ENCODE measurements at regions not wholly inside any gene's neighbourhood (a gene's known extent, or its start where the extent isn't known, plus 50 kb on each side); places are given as distances from the start of the nearest gene placed in this dataset.
"Not testable (repeated sequence)": the region's sequence is repeated elsewhere in the genome, so short reads cannot be mapped to it uniquely, and the experiment has no call there.

- DNase-seq = no peak
Observed at GRCh38 chr10:57142925-57143576, 782.0 kb upstream of the ZWINT start.

- no peak for DNase-seq
Observed at GRCh38 chr10:57141708-57142107, 780.6 kb upstream of the ZWINT start.

- DNase-seq = no peak
Observed at GRCh38 chr10:57119684-57120083, 758.6 kb upstream of the ZWINT start.

- DNase-seq = no peak
Observed at GRCh38 chr10:57113545-57113944, 752.5 kb upstream of the ZWINT start.

GRCh38 chr10:57102236-57102635 lies 741.2 kb upstream of the ZWINT start:
- no peak for DNase-seq

- no peak for DNase-seq
Observed at GRCh38 chr10:57098146-57098545, 737.1 kb upstream of the ZWINT start.

- no peak for DNase-seq
Observed at GRCh38 chr10:57096044-57096443, 735.0 kb upstream of the ZWINT start.

- DNase-seq = no peak
Observed at GRCh38 chr10:57094965-57095364, 733.9 kb upstream of the ZWINT start.

GRCh38 chr10:57094083-57094482 lies 733.0 kb upstream of the ZWINT start:
- no peak for DNase-seq

GRCh38 chr10:57053530-57053929 lies 692.5 kb upstream of the ZWINT start:
- no peak for DNase-seq

GRCh38 chr10:57049096-57049495 lies 688.0 kb upstream of the ZWINT start:
- no peak for DNase-seq

GRCh38 chr10:57038531-57038930 lies 677.5 kb upstream of the ZWINT start:
- no peak for DNase-seq

- DNase-seq = no peak
Observed at GRCh38 chr10:57035310-57035709, 674.3 kb upstream of the ZWINT start.

GRCh38 chr10:57032301-57032700 lies 671.2 kb upstream of the ZWINT start:
- DNase-seq = not testable (repeated sequence)

- DNase-seq = no peak
Observed at GRCh38 chr10:57031346-57031745, 670.3 kb upstream of the ZWINT start.

GRCh38 chr10:57026307-57026706 lies 665.2 kb upstream of the ZWINT start:
- DNase-seq = no peak

- DNase-seq = no peak
Observed at GRCh38 chr10:57023626-57024025, 662.6 kb upstream of the ZWINT start.

- DNase-seq = no peak
Observed at GRCh38 chr10:57018452-57018851, 657.4 kb upstream of the ZWINT start.

- no peak for DNase-seq
Observed at GRCh38 chr10:57017356-57018037, 656.4 kb upstream of the ZWINT start.

GRCh38 chr10:57015595-57016318 lies 654.7 kb upstream of the ZWINT start:
- no peak for DNase-seq

GRCh38 chr10:57015187-57015586 lies 654.1 kb upstream of the ZWINT start:
- DNase-seq = no peak

GRCh38 chr10:57014758-57015157 lies 653.7 kb upstream of the ZWINT start:
- DNase-seq = no peak

- no peak for DNase-seq
Observed at GRCh38 chr10:57008189-57008588, 647.1 kb upstream of the ZWINT start.

- DNase-seq = no peak
Observed at GRCh38 chr10:56991591-56992069, 630.6 kb upstream of the ZWINT start.
